ENCODE measurements at regions not wholly inside any gene's neighbourhood (a gene's known extent, or its start where the extent isn't known, plus 50 kb on each side); places are given as distances from the start of the nearest gene placed in this dataset.

DNA sequence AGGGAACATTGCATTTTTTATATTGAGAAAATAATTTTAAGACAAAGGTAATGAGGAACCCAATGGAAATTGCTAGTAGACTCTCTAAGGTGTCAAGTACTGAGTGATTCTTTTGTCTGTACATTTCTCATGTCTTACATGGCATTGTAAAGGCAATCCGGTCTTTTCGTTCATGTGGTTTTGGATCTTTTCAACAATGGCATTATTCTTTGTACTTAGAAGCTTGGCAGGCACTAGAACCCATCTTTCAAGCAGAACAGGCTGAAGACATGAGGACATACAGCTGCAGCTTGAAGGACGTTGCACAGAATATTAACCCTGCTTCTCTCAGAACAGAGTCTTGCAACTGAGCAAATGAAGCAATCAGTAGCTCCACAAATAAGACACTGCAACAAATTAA lies 231.5 kb upstream of the ZFHX3 start:
- TF ChIP-seq, protein P1, sequence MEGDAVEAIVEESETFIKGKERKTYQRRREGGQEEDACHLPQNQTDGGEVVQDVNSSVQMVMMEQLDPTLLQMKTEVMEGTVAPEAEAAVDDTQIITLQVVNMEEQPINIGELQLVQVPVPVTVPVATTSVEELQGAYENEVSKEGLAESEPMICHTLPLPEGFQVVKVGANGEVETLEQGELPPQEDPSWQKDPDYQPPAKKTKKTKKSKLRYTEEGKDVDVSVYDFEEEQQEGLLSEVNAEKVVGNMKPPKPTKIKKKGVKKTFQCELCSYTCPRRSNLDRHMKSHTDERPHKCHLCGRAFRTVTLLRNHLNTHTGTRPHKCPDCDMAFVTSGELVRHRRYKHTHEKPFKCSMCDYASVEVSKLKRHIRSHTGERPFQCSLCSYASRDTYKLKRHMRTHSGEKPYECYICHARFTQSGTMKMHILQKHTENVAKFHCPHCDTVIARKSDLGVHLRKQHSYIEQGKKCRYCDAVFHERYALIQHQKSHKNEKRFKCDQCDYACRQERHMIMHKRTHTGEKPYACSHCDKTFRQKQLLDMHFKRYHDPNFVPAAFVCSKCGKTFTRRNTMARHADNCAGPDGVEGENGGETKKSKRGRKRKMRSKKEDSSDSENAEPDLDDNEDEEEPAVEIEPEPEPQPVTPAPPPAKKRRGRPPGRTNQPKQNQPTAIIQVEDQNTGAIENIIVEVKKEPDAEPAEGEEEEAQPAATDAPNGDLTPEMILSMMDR (IDR thresholded peaks at IDR 0.05 in 2 of 3, conservative IDR thresholded peaks at IDR 0.05 in 1 of 3; ENCODE audit: borderline replicate concordance in 1 of 3, insufficient read depth in 1 of 3, low read depth in 2 of 3, low read length in 2 of 3), result no peak
- TF ChIP-seq, protein P2, sequence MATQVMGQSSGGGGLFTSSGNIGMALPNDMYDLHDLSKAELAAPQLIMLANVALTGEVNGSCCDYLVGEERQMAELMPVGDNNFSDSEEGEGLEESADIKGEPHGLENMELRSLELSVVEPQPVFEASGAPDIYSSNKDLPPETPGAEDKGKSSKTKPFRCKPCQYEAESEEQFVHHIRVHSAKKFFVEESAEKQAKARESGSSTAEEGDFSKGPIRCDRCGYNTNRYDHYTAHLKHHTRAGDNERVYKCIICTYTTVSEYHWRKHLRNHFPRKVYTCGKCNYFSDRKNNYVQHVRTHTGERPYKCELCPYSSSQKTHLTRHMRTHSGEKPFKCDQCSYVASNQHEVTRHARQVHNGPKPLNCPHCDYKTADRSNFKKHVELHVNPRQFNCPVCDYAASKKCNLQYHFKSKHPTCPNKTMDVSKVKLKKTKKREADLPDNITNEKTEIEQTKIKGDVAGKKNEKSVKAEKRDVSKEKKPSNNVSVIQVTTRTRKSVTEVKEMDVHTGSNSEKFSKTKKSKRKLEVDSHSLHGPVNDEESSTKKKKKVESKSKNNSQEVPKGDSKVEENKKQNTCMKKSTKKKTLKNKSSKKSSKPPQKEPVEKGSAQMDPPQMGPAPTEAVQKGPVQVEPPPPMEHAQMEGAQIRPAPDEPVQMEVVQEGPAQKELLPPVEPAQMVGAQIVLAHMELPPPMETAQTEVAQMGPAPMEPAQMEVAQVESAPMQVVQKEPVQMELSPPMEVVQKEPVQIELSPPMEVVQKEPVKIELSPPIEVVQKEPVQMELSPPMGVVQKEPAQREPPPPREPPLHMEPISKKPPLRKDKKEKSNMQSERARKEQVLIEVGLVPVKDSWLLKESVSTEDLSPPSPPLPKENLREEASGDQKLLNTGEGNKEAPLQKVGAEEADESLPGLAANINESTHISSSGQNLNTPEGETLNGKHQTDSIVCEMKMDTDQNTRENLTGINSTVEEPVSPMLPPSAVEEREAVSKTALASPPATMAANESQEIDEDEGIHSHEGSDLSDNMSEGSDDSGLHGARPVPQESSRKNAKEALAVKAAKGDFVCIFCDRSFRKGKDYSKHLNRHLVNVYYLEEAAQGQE (IDR thresholded peaks at IDR 0.05; ENCODE audit: low read depth), result no peak
- TF ChIP-seq, protein P3, sequence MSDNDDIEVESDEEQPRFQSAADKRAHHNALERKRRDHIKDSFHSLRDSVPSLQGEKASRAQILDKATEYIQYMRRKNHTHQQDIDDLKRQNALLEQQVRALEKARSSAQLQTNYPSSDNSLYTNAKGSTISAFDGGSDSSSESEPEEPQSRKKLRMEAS (IDR thresholded peaks at IDR 0.05), result no peak
- TF ChIP-seq POLR2A (IDR thresholded peaks at IDR 0.05; ENCODE audit: borderline replicate concordance, extremely low read depth, insufficient read depth, insufficient read length) (no peak), SP1 (IDR thresholded peaks at IDR 0.05; ENCODE audit: low read depth) (no peak), ZNF274 (IDR thresholded peaks at IDR 0.05; ENCODE audit: low read depth, low read length) (no peak), ZFX (IDR thresholded peaks at IDR 0.05) (no peak), POLR2AphosphoS5 (IDR thresholded peaks at IDR 0.05; ENCODE audit: low read depth, low read length) (no peak), EZH2 (IDR thresholded peaks at IDR 0.05) (no peak)
